ENCODE measurements at regions not wholly inside any gene's neighbourhood (a gene's known extent, or its start where the extent isn't known, plus 50 kb on each side); places are given as distances from the start of the nearest gene placed in this dataset.

- TF ChIP-seq ATF6 (CRISPR knock-in tag; IDR thresholded peaks at IDR 0.05) = no peak
- TF ChIP-seq FOXK1 (CRISPR knock-in tag; IDR thresholded peaks at IDR 0.05) = no peak
- TF ChIP-seq ZNF232 (CRISPR knock-in tag; IDR thresholded peaks at IDR 0.05) = no peak
- TF ChIP-seq TEAD1 (CRISPR knock-in tag; IDR thresholded peaks at IDR 0.05) = no peak
- TF ChIP-seq ZNF512 (CRISPR knock-in tag; IDR thresholded peaks at IDR 0.05; ENCODE audit: borderline replicate concordance) = no peak
- TF ChIP-seq FOXP1 (CRISPR knock-in tag; IDR thresholded peaks at IDR 0.05; ENCODE audit: borderline replicate concordance) = no peak
- no peak for TF ChIP-seq ZNF671 (CRISPR knock-in tag; IDR thresholded peaks at IDR 0.05)
- TF ChIP-seq CTCF (IDR thresholded peaks at IDR 0.05) = no peak
- no peak for TF ChIP-seq NFYB (CRISPR knock-in tag; conservative IDR thresholded peaks at IDR 0.05; ENCODE audit: low read depth)
- TF ChIP-seq GRHL2 (CRISPR knock-in tag; IDR thresholded peaks at IDR 0.05; ENCODE audit: insufficient replicate concordance, severe bottlenecking) = no peak
These were observed 400.0 kb upstream of the C2CD4B start (continued) for GRCh38 chr15:62564886-62565633.

- TF ChIP-seq ZSCAN18 (CRISPR knock-in tag; IDR thresholded peaks at IDR 0.05) = no peak
- TF ChIP-seq SP1 (CRISPR knock-in tag; conservative IDR thresholded peaks at IDR 0.05) = no peak
- TF ChIP-seq ATF2 (CRISPR knock-in tag; IDR thresholded peaks at IDR 0.05; ENCODE audit: borderline replicate concordance, low read depth) = no peak
- no peak for TF ChIP-seq ZNF512 (CRISPR knock-in tag; IDR thresholded peaks at IDR 0.05; ENCODE audit: borderline replicate concordance)
- TF ChIP-seq ZBTB43 (CRISPR knock-in tag; IDR thresholded peaks at IDR 0.05) = no peak
- no peak for TF ChIP-seq CBFB (CRISPR knock-in tag; IDR thresholded peaks at IDR 0.05; ENCODE audit: low read depth)
- TF ChIP-seq NR2C2 (CRISPR knock-in tag; IDR thresholded peaks at IDR 0.05) = no peak
- DNase-seq (ENCODE audit: low spot score) (no peak), ATAC-seq (no peak)
- POLR2A ChIA-PET = no interaction called here
- Mint-ChIP-seq H3K4me1 (peaks cover 42% of the 10 kb centered on the region), H3K4me3 (no peak overlapping the region), H3K36me3 (no peaks in the 10 kb centered on the region), H3K27ac (no peak overlapping the region), H3K9me3 (no peaks in the 10 kb centered on the region), H3K27me3 (ENCODE audit: low read depth) (no peaks in the 10 kb centered on the region)
- CTCF ChIA-PET = no interaction called here
These were observed 400.5 kb upstream of the C2CD4B start for GRCh38 chr15:62565634-62566026.
